ENCODE measurements at regions not wholly inside any gene's neighbourhood (a gene's known extent, or its start where the extent isn't known, plus 50 kb on each side); places are given as distances from the start of the nearest gene placed in this dataset.

DNA sequence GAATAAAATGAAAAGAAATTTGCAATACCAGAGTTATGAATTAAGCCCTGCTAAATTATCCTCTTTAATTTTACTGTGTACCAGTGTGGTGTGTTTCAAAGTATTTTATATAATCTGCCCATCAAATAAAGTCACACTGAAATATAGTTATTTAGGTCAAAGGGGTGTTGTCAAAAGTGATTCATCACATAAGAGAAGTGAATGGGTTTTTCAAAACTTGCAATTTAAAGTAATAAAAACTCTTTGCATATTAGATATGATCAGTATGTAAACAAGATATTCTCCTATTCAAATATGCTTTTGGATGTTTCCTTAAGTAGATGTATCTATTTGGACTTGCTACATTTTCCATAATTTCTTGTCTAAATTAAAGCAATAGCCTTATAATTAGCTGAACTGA lies 1183.0 kb upstream of the CDH18 start:
- Histone ChIP-seq H3K27me3 (ENCODE audit: insufficient read depth, low read length, poor library complexity) (no peaks in the 10 kb centered on the region), H2AFZ (ENCODE audit: low read depth, low read length) (no peak overlapping the region), H3K36me3 (ENCODE audit: insufficient read depth, low read length) (no peaks in the 10 kb centered on the region), H3K4me3 (ENCODE audit: low read depth in 1 of 2, low read length in 2 of 2) (no peak overlapping the region), H3K9ac (ENCODE audit: low read depth, low read length) (no peak overlapping the region), H3K9me3 (ENCODE audit: insufficient read depth, low read length, severe bottlenecking) (no peaks in the 10 kb centered on the region), H3K79me2 (ENCODE audit: insufficient read depth, low read length) (no peaks in the 10 kb centered on the region), H4K20me1 (ENCODE audit: insufficient read depth, low read length) (no peaks in the 10 kb centered on the region), H3K4me1 (ENCODE audit: insufficient read depth, low read length) (no peaks in the 10 kb centered on the region), H3K4me2 (ENCODE audit: insufficient read depth, low read length) (no peak overlapping the region), H3K27ac (ENCODE audit: low read length) (no peak overlapping the region)
- no peak for ATAC-seq (ENCODE audit: insufficient read depth, low read depth)
- TF ChIP-seq, protein P1, sequence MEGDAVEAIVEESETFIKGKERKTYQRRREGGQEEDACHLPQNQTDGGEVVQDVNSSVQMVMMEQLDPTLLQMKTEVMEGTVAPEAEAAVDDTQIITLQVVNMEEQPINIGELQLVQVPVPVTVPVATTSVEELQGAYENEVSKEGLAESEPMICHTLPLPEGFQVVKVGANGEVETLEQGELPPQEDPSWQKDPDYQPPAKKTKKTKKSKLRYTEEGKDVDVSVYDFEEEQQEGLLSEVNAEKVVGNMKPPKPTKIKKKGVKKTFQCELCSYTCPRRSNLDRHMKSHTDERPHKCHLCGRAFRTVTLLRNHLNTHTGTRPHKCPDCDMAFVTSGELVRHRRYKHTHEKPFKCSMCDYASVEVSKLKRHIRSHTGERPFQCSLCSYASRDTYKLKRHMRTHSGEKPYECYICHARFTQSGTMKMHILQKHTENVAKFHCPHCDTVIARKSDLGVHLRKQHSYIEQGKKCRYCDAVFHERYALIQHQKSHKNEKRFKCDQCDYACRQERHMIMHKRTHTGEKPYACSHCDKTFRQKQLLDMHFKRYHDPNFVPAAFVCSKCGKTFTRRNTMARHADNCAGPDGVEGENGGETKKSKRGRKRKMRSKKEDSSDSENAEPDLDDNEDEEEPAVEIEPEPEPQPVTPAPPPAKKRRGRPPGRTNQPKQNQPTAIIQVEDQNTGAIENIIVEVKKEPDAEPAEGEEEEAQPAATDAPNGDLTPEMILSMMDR (IDR thresholded peaks at IDR 0.05; ENCODE audit: borderline replicate concordance, extremely low read depth, low read length, poor library complexity, severe bottlenecking), result no peak
- no peak for TF ChIP-seq EZH2 (IDR thresholded peaks at IDR 0.05; ENCODE audit: borderline replicate concordance, low read depth, low read length, severe bottlenecking)
- no peak for DNase-seq

DNA sequence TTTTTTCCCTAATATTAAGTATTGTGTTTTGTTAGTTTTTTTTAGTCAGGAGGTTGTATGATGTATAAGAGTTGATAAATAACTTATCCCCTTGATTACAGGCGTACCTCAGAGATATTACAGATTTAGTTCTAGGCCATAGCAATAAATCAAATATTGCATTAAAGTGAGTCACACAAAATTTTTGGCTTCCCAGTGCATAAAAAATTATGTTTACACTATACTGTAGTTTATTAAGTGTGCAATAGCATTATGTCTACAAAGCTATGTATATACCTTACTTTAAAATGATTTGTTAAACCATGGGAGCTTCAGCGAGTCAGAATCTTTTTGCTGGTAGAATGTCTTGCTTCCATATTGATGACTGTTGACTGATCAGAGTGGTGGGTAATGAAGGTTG lies 1180.6 kb upstream of the CDH18 start:
- Histone ChIP-seq H3K9ac (ENCODE audit: low read depth, low read length) (no peak overlapping the region), H2AFZ (ENCODE audit: low read depth, low read length) (no peak overlapping the region), H3K4me1 (ENCODE audit: insufficient read depth, low read length) (no peaks in the 10 kb centered on the region), H3K36me3 (ENCODE audit: insufficient read depth, low read length) (no peaks in the 10 kb centered on the region), H3K4me3 (ENCODE audit: low read depth in 1 of 2, low read length in 2 of 2) (no peak overlapping the region), H3K27ac (ENCODE audit: low read length) (no peak overlapping the region), H3K79me2 (ENCODE audit: insufficient read depth, low read length) (no peaks in the 10 kb centered on the region), H4K20me1 (ENCODE audit: insufficient read depth, low read length) (no peaks in the 10 kb centered on the region), H3K27me3 (ENCODE audit: insufficient read depth, low read length, poor library complexity) (no peaks in the 10 kb centered on the region), H3K4me2 (ENCODE audit: insufficient read depth, low read length) (no peak overlapping the region), H3K9me3 (ENCODE audit: insufficient read depth, low read length, severe bottlenecking) (no peaks in the 10 kb centered on the region)
- TF ChIP-seq, protein P1 (IDR thresholded peaks at IDR 0.05; ENCODE audit: borderline replicate concordance, extremely low read depth, low read length, poor library complexity, severe bottlenecking), result no peak
- no peak for TF ChIP-seq EZH2 (IDR thresholded peaks at IDR 0.05; ENCODE audit: borderline replicate concordance, low read depth, low read length, severe bottlenecking)
- no peak for ATAC-seq (ENCODE audit: insufficient read depth, low read depth)
- DNase-seq, result no peak

GRCh38 chr5:21165344-21165743 lies 1177.3 kb upstream of the CDH18 start:
- Histone ChIP-seq H3K27ac (ENCODE audit: low read length) (no peak overlapping the region), H3K79me2 (ENCODE audit: insufficient read depth, low read length) (no peaks in the 10 kb centered on the region), H2AFZ (ENCODE audit: low read depth, low read length) (no peak overlapping the region), H3K36me3 (ENCODE audit: insufficient read depth, low read length) (no peaks in the 10 kb centered on the region), H3K4me2 (ENCODE audit: insufficient read depth, low read length) (no peak overlapping the region), H3K4me1 (ENCODE audit: insufficient read depth, low read length) (no peaks in the 10 kb centered on the region), H4K20me1 (ENCODE audit: insufficient read depth, low read length) (no peaks in the 10 kb centered on the region), H3K9ac (ENCODE audit: low read depth, low read length) (no peak overlapping the region), H3K4me3 (ENCODE audit: low read depth in 1 of 2, low read length in 2 of 2) (no peak overlapping the region), H3K9me3 (ENCODE audit: insufficient read depth, low read length, severe bottlenecking) (no peaks in the 10 kb centered on the region), H3K27me3 (ENCODE audit: insufficient read depth, low read length, poor library complexity) (no peaks in the 10 kb centered on the region)
- DNase-seq, result no peak
- no peak for ATAC-seq (ENCODE audit: insufficient read depth, low read depth)
- TF ChIP-seq, protein P1 (IDR thresholded peaks at IDR 0.05; ENCODE audit: borderline replicate concordance, extremely low read depth, low read length, poor library complexity, severe bottlenecking), result no peak
- TF ChIP-seq EZH2 (IDR thresholded peaks at IDR 0.05; ENCODE audit: borderline replicate concordance, low read depth, low read length, severe bottlenecking), result no peak

- DNase-seq (no peak), ATAC-seq (ENCODE audit: insufficient read depth, low read depth) (no peak)
- Histone ChIP-seq H3K27me3 (ENCODE audit: insufficient read depth, low read length, poor library complexity) (no peaks in the 10 kb centered on the region), H4K20me1 (ENCODE audit: insufficient read depth, low read length) (no peaks in the 10 kb centered on the region), H3K27ac (ENCODE audit: low read length) (no peak overlapping the region), H3K4me1 (ENCODE audit: insufficient read depth, low read length) (no peaks in the 10 kb centered on the region), H3K36me3 (ENCODE audit: insufficient read depth, low read length) (no peaks in the 10 kb centered on the region), H3K9ac (ENCODE audit: low read depth, low read length) (no peak overlapping the region), H2AFZ (ENCODE audit: low read depth, low read length) (no peak overlapping the region), H3K9me3 (ENCODE audit: insufficient read depth, low read length, severe bottlenecking) (no peaks in the 10 kb centered on the region), H3K4me2 (ENCODE audit: insufficient read depth, low read length) (no peak overlapping the region), H3K4me3 (ENCODE audit: low read depth in 1 of 2, low read length in 2 of 2) (no peak overlapping the region), H3K79me2 (ENCODE audit: insufficient read depth, low read length) (no peaks in the 10 kb centered on the region)
- TF ChIP-seq, protein P1 (IDR thresholded peaks at IDR 0.05; ENCODE audit: borderline replicate concordance, extremely low read depth, low read length, poor library complexity, severe bottlenecking), result no peak
- TF ChIP-seq EZH2 (IDR thresholded peaks at IDR 0.05; ENCODE audit: borderline replicate concordance, low read depth, low read length, severe bottlenecking), result no peak
Measured at GRCh38 chr5:21164425-21164824, 1176.4 kb upstream of the CDH18 start.

Data from DND-41 (cell line).